NCI-H82 (cell line): ENCODE measurements at regions not wholly inside any gene's neighbourhood (a gene's known extent, or its start where the extent isn't known, plus 50 kb on each side); places are given as distances from the start of the nearest gene placed in this dataset.

ENCODE experiments used
- DNase-seq: peaks from one replicate; lab custom pipeline; 2025; lab: John Stamatoyannopoulos, UW

DNA sequence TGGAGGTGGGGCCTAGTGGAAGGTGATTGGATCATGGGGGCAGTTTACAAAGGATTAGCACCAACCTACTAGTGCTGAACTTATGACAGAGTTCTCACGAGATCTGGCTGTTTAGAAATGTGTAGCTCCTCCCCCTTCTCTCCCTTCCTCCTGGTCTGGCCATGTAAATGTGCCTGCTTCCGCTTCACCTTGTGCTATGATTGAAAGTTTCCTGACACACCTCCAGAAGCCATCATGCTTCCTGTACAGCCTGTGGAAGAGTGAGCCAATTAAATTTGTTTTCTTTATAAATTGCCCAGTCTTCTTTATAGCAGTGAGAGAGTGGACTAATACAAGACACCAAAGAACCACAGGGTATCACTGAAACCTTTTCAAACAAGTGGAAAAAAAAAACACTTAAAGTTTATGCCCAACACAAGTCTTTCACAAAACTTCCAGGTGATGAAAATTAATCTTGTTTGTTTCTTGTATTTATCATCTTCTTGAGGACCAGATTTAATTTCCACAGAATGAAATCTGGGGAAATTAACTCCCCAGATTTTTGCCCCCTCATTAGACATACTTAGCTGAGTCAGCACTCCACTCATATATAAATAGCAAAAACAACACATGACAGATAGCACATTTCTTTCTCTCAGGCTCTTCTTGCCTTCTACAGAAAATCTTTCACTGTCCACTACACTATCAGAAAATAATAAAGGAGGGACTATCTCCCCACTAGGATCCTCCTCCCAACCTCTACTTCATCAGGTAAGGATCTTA is 847.2 kb downstream of the TUSC7 start:
- DNase-seq = peak; percentile 25

DNA sequence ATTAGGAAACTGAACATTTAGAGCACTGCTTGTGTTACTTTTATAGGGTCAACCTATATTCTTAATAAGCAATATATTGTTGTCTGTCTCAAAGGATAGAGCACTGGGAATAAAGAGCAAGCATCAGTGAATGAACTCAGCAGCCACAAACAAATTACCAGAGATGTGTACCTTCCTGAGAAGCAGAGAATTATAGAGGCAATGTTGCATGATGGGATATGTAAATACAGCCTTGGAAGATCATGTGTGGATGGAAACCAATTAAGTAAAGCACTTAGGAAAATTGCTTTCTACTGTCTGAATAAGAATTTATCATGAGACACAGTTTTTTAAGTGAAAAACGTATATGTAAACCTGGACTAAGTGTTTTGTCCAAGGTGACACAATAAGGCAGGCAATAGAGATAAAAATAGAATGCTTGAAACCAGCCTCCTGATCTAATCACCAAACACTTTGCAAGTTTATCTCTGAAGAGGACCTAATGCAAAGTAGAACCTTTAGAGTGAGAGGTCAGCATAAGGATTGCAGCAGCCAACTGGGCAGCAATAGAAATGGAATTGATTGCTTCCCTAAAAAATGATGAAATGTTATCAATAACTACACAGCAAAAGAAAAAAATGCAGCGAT is 848.0 kb downstream of the TUSC7 start:
- peak; percentile 44 for DNase-seq

DNA sequence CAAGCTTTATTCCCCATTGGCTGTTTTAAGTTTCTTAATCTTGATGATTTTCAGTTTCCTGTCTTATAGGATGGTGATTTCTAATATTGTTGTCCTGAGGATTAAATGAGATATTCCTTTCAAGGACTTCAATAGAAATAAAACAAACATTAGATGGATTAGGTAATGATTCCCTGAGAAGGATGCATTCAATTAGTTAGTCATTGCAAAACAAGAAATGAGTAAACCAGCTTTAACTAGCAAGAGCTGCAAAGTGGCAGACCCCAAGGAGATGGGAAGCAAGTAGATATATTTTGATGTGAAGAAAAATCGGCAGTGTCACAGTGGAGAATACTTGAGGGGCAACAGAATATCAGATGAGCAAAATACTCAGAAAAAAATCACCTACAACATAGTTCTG is 849.1 kb downstream of the TUSC7 start:
- DNase-seq = no peak

DNA sequence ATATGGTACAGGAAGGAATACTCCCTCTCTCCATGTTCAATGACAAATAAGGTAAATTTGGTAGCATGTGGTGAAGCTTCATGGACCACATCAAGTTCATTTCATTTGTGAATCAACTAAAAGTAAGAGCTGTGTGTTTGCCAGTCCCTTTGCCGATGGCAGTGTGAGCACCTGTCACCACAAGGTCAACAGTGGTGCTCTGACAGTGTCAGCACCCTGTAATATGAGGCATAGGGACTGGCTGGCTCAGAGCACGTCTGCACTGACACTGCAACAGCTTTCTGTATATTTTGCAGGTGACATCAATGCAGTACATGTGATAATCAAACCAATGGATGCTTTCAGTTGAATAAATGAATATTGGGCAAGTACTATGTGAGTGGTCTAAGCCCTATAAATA is 852.4 kb downstream of the TUSC7 start:
- DNase-seq = no peak

DNA sequence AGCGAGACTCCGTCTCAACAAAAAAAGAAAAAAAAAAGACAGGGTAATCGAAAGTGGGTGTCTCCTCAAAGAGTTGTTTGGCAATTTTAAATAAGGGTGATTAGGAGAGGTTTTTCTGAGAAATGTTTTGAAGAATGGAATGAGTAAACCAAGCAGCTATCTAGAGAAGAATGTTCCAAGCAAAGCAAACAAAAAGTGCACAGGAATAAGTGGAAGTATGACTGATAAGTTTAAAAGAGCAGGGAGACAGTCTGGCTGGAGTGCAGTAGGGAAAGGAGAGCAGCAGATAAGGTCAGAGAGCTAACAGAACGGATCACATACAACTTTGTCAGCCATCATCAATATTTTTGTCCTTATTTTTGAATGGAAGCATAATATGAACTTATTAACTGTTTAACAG is 853.5 kb downstream of the TUSC7 start:
- DNase-seq = no peak

DNA sequence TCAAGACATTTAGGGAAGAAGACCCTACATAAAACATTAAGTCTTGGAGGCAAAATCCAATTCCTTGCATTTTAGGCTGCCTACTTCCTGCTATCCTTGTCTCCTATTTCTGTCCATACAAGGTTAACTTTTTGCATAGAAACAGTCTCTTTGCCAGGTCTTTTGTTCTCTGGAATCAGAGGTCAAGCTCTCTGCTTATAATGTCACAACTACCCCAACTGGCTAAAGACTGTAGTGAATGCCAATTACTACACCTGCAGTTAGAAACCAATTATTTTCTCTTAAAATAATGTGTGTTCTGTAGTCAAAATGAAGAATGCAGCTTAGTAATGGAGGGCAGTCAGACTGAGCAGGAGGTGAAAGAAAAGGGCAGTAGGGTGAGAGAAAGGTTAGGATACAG is 856.2 kb downstream of the TUSC7 start:
- no peak for DNase-seq

DNA sequence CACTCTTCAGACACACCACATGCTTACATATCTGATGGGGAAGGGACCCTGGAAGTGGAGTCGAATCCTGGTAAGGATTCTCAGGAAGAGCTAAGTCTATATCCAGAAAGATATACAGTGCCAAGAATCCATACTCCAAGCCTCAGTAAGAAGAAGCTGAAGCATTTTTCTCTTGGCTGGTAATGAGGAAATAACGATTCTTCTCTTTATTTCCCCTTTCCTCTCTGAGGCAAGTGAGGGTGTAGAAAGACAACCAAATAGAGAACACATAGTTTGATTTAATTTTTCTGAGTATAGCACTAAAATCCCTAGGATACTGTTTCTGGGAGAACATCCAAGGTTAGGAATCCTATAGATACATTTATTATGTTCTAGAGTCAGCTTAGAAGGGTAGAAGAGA is 857.3 kb downstream of the TUSC7 start:
- DNase-seq = no peak

DNA sequence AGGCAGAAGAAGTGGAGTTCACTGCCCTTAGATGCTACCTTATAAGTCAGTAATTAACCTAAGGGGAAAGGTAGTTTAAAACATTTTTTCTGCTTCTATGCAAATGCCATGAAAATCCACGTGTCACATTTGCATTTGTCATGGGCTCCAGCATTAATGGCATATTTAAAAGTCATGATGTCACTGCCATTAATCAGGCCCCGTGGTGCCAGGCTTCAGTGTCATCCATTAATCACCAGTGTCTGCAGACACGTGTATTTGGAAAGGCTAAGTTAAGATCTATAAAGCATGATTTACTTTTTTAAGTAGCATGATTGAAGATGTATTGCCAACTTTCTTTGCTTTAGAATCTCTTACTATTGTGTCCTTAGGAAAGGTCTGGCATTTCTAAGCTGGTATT is 857.8 kb downstream of the TUSC7 start:
- DNase-seq = no peak

DNA sequence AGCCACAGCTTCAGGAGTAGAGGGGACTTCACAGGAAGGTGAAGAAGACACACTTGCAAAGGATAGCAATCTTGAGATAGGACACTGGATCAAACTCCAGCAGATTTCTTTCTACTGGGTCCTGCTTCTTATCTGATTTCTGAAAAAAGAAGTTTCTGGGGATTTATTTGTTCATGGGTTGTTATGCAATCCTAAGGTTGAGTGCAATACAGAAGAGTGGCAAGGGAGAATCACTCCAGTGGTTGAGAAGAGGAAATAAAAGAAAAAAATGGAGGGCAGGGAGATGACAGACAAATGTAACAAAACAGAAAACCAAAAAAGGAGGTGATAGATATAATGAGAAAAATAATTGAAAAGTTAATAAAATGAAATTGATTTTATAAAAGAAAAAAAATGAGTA is 858.3 kb downstream of the TUSC7 start:
- DNase-seq = no peak

DNA sequence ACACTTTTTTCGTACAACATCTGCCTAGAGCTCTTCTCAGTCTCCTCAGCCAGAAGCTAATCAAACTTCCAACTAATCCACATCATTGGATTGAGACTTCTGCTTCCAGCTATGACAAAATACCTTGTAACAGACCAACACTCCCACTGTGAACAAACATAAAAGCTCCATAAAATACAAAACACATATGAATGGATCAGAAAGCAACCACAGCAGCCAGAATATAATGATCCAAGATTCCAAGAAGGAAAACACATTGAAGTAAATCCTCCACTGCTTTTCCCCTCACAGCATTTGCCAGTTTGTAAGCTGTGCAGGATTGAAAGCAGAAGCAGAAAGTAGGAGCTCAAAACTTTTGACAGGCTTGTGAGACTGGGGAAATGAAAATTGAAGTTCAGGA is 863.2 kb downstream of the TUSC7 start:
- DNase-seq = peak; percentile 52

DNA sequence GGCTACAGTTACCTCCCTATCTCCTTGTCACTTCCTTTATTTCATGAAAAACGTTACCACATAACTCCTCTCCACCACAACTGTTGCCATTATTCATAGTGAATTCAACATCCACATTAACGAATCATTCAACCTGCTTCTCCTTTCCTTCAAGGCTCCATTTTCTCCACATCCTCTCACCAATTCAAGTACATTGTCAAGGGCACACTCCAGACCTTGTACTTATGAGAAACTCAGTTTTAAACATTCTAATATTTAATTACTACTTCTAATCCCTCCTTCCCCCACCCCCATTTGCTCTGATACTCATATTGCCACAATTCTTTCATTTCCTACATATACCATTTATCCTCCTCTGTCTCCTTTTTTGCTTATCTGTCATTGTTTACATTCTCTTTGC is 871.2 kb downstream of the TUSC7 start:
- DNase-seq = no peak

DNA sequence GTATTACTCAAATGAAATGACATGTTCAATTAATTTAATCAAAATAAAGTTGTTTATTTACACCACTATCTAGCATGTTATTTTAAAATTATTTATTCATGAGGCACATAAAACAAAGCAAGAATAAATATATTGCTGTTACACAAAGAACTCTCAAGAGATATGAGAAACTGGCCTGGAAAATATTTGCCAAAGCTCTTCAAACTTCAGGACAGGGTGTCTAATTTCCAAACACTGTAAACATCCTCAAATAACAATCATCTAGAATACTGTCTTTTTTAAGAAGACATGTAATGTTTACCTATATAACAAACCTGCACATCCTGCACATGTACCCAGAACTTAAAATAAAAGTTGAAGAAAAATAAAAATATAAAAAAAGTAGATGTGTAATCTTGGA is 876.6 kb downstream of the TUSC7 start:
- DNase-seq = no peak

DNA sequence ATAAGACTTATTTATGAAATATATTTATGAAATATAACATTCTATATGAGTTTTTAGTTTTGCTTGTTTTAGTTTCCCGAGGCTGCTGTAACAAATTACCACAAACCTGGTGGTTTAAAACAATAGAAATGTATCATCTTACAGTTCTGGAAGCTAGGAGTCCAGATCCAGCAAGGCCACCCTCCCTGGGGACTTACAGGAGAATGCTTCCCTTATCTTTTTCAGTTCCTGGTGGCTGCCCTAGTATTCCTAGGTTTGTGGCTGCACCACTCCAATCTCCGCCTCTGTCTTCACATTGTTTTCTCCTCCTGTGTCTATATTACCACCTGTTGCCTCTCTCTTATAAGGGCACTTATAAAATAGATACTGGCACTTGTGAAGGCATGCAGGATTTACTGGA is 877.8 kb downstream of the TUSC7 start:
- DNase-seq = peak; percentile 57

DNA sequence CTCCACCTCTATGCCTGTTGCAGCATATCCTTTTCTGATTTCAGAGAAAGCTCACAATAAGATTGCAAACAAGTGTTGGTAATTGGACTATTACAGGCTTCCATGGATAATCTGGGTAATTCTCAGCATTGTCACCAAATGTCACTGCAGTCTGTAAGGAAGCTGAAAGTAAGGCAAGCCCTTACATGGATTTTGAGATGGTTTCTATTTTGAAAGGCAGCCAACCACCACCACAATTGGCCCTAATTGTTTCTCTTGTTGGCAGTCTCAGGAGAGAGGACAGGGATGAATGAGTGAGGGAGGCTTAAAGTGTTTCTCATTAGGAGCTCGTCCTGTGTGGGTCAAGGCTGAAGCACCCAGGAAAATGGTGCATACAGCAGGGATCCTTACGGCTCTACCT is 879.9 kb downstream of the TUSC7 start:
- DNase-seq = peak; percentile 88

DNA sequence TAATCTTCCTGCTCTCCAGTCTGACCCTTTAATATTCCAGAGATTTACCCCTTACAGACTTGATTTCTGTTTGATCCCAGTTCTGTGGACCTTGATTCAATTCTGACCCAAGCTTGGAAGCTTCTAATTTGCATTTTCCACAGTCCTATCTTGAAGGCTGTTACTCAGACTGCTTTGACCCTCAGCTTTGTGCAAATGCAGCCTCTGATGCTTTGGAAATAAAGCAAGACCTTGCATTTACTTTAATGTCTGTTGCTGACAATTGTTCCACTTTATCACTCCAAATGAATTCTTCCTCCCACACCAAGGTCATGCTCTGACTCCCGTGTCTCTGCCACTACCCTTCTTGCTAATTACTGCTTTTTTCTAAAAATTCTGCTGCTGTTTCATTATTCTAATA is 886.0 kb downstream of the TUSC7 start:
- no peak for DNase-seq

DNA sequence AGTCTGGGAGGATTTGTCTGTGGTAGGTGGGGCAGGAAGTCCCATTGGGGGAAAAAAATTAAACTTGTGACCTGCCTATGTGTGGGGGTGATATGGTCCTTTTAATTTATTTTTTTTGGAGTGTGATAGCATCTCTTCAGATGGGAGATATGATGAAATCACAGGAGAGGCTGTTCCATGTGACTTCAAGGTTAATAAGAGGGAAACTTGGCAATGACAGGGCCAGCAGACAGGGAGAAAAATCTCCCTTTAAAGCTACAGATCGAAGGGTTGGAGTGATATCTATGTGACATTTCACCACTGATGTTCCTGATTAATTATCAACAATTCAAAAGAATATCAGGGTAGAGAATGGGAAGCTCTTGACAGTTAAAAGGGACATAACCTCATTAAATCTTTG is 886.9 kb downstream of the TUSC7 start:
- no peak for DNase-seq

DNA sequence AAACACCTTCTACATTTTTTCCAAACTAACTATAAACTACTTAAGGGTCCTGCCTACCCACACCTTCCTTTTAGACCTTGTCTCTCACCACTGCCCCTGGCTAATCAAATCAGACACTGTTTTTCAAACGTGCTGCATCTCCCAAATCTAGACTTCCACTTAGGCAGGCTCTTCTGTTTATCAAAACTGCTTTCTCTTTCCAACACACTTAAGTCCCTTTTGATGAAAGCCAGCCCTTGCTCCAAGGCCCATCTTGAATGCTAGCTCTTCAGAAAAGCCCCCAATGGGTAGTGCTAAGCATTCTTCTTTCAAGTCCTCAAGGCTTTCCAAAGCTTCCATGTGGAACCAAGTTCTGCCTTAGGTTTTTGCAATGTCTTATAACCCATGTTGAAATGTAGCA is 888.3 kb downstream of the TUSC7 start:
- DNase-seq = no peak

DNA sequence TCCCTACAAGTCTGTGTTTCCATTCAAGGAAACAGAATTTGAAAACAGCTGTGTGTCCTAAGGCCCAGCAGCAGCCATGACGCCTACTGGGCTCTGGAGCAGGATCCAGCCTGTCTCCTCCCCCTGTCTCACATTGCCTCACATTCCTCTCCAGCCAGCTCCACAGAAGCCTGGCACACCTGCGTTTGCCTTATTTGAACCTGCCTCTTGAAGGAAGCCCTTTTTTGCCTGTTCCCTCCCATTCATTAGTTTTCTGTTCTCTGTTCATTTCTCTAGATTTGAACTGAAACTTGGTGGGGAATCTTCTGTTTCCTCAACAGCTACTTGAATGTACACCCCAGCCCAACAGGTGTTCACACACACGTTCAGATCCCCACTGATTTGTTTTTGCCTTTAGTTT is 890.5 kb downstream of the TUSC7 start:
- DNase-seq = no peak

DNA sequence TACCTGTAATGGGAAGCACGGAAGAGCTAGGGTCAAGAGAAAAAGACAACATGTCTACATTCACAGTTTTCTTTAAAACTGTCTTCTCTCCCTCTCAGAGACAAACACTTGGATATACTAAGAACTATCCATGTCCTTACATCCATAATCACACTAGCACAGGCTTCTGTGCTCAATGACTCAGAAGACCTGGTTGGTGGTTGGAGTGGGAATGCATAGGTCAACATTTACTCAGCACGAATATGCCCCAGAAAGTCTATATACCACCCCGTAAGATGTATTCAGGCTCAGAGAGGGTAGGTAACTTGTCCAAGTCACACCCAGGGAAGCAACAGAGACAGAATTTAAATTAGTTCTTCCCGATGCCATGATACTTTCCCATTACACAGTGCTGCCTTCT is 891.1 kb downstream of the TUSC7 start:
- DNase-seq = no peak

DNA sequence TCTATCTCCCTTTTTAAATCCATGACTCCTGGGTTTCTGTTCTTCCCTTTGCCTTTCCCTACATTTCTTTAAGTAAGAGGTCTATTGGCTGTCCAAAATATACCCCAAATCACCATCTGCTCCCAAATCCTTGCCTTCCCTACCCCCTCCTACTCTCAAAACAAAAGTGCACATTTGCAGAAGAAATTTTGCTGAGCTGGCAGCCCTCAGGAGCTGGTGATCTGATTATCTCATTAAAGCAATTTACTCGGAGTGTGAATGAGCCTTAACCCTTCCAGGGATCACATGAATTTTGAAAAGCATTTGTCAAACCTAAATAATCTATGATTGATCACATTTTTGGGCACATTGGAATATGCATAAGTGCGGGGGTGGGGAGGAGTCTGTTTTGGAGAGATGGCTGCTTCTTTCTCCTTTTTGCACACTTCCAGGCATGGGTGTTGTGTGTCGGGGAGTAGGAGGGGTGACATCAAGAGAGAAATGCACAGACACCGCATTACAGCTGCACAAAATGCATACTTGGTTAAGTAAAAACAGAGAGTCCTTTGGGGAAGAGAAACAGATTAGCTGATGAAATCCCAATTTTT is 892.6 kb downstream of the TUSC7 start:
- peak; percentile 89 for DNase-seq

DNA sequence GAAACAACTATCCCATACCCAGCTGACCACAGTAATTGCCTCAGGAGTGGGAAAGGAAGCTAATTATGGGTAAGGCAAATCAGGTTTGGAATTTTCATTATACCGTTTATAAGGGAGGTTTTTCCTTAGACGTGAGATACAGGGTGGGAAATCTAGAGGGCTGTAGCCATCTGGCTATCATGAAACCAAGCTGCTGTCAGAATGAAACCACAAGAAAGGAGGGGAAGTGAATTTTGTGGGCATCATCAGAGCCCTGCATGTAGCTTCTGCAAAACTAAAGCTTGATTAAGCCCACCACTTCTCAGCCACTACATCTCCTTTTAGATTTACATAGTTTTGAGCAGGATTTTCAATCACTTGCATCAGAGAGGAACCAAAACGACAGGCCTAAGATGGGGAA is 893.5 kb downstream of the TUSC7 start:
- peak; percentile 81 for DNase-seq

DNA sequence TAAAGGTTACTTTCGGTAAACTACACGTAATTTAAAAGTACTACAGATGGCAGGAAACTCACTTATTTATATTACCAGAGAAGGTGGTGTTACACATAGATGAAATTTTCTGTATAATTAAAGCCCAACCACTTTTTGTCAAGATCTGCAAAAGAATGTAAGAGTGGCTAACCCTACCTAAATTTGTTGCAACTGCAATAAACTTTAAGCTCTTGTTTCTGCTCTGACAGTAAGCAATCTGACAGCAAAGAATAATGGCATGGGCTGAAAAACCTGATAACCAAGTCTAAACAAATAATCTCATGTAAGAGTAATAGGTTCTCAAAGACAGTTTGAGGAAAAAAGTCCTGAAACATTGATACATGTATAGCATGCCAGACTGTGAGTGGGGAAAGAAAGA is 897.3 kb downstream of the TUSC7 start:
- no peak for DNase-seq

DNA sequence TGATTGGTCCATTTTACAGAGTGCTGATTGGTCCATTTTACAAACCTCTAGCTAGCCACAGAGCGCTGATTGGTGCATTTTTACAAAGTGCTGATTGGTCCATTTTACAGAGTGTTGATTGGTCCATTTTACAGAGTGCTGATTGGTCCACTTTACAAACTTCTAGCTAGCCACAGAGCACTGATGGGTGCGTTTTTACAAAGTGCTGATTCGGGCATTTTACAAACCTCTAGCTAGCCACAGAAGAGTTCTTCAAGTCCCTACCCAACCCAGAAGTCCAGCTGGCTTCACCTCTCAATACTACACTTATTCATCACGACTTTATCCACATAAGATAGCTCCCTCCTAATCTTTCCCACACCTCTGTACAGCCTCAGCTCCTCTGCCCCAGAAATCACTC is 899.8 kb downstream of the TUSC7 start:
- no peak for DNase-seq

DNA sequence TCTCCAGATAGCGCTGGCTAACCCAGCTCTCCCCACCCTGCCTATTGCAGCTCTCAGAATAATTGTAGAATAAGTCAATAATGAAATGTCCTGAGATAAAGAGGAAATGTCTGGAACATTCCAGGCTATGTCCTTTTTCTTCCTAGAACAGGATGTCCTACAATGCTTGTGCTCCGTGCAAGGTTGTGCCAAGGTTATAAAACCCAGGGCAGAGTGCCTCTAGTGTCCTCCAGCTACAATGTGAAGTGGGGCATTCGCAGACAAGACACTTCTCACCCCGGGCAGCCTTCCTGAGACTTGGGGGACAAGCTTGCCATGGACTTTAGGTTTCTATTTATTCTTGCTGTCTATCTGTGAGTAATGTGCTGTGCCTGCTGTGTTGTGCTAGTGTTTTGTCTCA is 900.6 kb downstream of the TUSC7 start:
- DNase-seq = peak; percentile 45
